ENCODE measurements at regions not wholly inside any gene's neighbourhood (a gene's known extent, or its start where the extent isn't known, plus 50 kb on each side); places are given as distances from the start of the nearest gene placed in this dataset.

- TF ChIP-seq NFIC (IDR thresholded peaks at IDR 0.05; ENCODE audit: low read length) (no peak), ZNF496 (CRISPR knock-in tag; IDR thresholded peaks at IDR 0.05; ENCODE audit: insufficient replicate concordance) (no peak), ZNF652 (CRISPR knock-in tag; IDR thresholded peaks at IDR 0.05; ENCODE audit: borderline replicate concordance, low read depth) (no peak), POLR2AphosphoS5 (IDR thresholded peaks at IDR 0.05; ENCODE audit: low read depth, low read length) (no peak), TAF1 (CRISPR knock-in tag; IDR thresholded peaks at IDR 0.05) (no peak), POLR2A (IDR thresholded peaks at IDR 0.05; ENCODE audit: insufficient read depth in 1 of 2, low read depth in 2 of 2, low read length in 2 of 2) (no peak)
- TF ChIP-seq, protein P1, sequence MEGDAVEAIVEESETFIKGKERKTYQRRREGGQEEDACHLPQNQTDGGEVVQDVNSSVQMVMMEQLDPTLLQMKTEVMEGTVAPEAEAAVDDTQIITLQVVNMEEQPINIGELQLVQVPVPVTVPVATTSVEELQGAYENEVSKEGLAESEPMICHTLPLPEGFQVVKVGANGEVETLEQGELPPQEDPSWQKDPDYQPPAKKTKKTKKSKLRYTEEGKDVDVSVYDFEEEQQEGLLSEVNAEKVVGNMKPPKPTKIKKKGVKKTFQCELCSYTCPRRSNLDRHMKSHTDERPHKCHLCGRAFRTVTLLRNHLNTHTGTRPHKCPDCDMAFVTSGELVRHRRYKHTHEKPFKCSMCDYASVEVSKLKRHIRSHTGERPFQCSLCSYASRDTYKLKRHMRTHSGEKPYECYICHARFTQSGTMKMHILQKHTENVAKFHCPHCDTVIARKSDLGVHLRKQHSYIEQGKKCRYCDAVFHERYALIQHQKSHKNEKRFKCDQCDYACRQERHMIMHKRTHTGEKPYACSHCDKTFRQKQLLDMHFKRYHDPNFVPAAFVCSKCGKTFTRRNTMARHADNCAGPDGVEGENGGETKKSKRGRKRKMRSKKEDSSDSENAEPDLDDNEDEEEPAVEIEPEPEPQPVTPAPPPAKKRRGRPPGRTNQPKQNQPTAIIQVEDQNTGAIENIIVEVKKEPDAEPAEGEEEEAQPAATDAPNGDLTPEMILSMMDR (CRISPR knock-in tag; IDR thresholded peaks at IDR 0.05) = no peak
Measured at GRCh38 chr1:101089613-101090338, 64.2 kb upstream of the DPH5 start.

Measured in HepG2 (cell line).